Head of caudate nucleus (tissue), 42 donors: ENCODE measurements at regions not wholly inside any gene's neighbourhood (a gene's known extent, or its start where the extent isn't known, plus 50 kb on each side); places are given as distances from the start of the nearest gene placed in this dataset.
A peak's percentile ranks its signal among the peaks of the same experiment; 100 is the strongest.
"Not testable (repeated sequence)": the region's sequence is repeated elsewhere in the genome, so short reads cannot be mapped to it uniquely, and the experiment has no call there.

Experiments
- DNase-seq, 42 donors: peaks; one replicate each; pipeline versions ENCODE4 v3.0.0 to v3.0.0-alpha.2; 2020 to 2021; ENCODE audit warnings: mixed read lengths in 7 of 42
- intact Hi-C: fragments of 100-400 bp; cut with DNase I; formaldehyde crosslinking; loops from one replicate; pipeline ENCODE4 v1.15.0; 2022

GRCh38 chr13:67554746-67555452, 324.8 kb upstream of the PCDH9 start:
- no peak for DNase-seq
- intact Hi-C loops, result no loop called here

DNA sequence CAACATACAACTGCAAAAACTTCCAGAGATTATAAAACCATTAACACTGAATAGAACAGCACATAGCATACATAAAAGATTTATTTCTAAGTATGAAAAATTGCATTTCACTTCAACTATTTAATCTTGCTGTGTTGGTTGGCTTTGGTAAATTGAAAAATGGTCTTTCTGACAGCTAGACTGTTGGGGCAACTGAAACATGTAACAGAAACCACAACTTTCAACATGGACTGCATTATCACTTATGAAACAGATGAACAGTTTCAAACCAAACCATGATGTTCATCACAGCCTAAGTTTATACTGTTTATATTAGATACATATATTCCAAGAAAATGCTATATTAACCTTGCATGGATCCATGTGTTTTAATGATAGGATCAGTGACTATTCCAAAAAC, 324.1 kb upstream of the PCDH9 start:
- DNase-seq, result no peak
- intact Hi-C loops, result no loop called here

- intact Hi-C loops, result no loop called here
- DNase-seq, result no peak
These were observed 319.2 kb upstream of the PCDH9 start for GRCh38 chr13:67549331-67549730.

DNA sequence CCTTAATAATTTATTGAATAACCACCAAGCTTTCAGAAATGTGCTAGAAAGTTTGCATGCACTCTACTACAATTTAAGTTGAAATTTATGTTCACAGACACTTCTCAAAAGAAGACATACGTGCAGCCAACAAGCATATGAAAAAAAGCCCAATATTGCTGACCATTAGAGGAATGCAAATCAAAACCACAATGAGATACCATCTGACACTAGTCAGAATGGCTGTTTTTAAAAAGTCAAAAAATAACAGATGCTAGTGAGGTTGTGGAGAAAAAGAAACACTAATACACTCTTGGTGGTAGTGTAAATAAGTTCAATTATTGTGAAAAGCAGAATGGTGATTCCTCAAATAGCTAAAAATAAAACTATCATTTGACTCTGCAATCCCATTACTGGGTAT, 308.8 kb upstream of the PCDH9 start:
- DNase-seq, result no peak
- intact Hi-C loops, result no loop called here

DNA sequence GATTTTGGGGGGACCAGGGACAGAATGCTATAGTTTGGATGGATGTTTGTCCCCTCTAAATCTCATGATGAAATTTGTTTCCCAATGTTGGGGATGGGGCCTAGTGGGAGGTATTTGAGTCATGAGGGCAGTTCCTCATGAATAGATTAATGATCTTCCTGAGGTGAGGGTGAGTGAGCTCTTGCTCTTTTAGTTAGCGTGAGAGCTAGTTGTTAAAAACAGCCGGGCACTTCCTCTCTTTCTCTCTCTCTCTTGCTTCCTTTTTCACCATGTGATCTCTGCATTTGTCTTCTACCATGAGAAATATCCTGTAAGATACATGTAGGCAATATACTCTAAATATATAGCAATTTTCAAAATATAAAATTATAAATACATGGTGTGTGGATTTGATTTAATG, 290.8 kb upstream of the PCDH9 start:
- intact Hi-C loops, result no loop called here
- no peak for DNase-seq

- DNase-seq, result no peak
- intact Hi-C loops, result no loop called here
These were observed 289.2 kb upstream of the PCDH9 start for GRCh38 chr13:67519356-67519755.

DNA sequence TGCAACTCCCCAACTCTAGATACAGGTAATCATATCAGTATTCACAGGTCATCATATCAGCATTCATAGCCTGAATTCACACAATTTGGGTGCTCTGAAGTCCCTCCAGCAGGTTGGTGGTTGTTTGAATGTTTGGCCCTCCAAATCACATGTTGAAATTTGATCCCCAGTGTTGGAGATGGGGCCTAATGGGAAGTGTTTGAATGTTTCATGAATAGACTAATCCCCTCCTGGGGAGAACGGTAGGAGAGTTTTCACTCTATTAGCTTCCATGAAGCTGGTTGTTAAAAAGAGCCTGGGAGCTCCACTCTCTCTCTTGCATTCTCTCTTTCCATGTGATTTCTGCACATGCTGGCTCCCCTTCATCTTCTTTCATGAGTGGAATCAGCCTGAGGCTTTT, 288.6 kb upstream of the PCDH9 start:
- no peak for DNase-seq
- intact Hi-C loops, result no loop called here

- no peak for DNase-seq
- intact Hi-C loops, result no loop called here
These were observed 285.8 kb upstream of the PCDH9 start for GRCh38 chr13:67515895-67516294.

GRCh38 chr13:67509018-67509417, 278.9 kb upstream of the PCDH9 start:
- peak in 2 of 42 donors; percentile 19 to 38 for DNase-seq
- intact Hi-C loops, result no loop called here

GRCh38 chr13:67508275-67508674, 278.1 kb upstream of the PCDH9 start:
- DNase-seq, intact Hi-C loops: not testable (repeated sequence)

DNA sequence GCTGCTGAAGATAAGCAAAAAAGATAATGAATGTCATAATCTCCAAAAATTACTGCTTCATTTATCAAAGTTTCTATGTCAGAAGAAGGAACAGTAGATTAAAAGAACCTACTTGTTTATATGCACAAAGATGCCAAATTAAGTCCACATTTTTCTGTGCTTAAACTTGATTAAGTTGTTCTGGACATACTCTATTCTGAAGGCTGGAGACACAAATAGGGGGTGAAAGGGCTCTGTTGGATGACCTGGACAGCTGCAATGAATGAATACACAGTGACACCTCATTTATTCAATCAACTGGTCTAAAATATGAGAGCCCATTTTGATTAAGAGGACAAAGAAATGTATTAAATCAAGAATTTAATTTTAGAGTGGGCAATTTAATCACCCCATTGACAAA, 276.3 kb upstream of the PCDH9 start:
- no peak for DNase-seq
- intact Hi-C loops, result no loop called here

DNA sequence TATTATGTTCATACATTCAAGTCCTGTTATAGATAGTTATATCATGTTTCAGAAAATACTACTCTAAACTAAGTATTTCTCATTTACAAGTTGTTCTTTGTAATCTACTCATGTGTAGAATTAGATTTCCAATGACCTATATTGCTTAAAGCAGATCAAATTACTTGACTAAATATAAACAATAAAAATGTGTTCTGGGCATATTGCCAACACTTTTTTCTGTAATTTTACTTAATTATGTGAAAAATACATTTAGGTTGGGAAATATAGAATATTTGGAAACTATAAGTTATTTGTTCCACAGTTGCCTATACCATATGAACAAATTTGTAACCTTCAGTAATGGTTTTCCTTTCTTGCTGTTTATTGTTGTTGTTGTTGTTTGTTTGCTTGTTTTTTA, 275.2 kb upstream of the PCDH9 start:
- intact Hi-C loops, result no loop called here
- DNase-seq, result no peak

DNA sequence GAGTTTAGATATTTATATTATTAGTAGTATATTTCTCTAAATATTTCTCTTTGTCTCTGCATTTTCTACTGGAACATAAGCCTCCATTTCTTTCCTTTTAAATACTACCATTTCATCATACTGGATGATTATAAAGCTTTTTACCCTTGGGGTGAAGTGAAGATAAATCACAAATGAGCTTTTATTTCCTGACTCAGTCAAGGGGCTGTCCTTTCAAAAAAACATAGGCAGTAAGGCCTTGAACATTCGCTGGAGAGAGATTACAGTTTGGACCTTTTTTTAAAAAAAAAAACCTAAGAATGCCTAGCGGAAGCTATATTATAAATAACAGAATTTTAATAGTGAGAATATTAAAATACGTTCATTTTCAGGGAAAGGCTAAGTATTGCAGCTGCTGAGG, 268.8 kb upstream of the PCDH9 start:
- no peak for DNase-seq
- intact Hi-C loops, result no loop called here

DNA sequence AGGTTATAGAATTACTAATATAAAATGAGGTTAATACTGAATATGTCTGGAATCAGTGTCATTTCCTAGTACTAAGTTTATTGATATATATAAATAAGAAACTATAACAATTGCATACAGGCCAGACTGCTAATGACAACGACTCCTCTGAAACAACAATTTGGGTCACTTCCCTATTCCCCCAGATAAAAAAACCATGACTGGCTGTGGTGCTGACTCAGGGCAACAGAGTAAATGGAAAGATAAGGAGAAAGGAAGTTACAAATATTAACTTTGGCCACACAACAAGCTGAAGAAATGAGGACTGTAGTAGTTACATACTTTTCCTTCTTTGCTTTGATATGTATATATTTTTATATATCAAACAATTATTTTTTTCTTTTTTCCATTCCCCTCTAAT, 263.7 kb upstream of the PCDH9 start:
- no peak for DNase-seq
- intact Hi-C loops, result no loop called here

DNA sequence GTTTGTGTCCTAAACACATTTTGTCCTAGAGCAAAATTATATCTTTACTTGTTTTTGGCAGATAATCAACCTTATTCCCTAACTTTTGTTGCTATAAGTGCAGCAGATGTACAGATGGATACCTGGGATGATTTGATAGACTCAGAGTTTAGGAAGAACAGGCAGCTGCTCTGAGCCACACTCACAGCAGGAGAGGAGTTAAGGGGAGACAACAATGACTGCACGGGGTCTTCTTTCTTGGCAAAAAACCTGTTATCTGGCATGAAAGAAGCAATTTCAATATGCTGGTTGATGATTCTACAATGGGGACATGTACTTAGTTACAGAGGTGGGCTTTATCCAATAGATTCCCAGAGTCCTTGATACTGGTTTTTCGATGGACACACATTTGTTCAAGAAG, 258.9 kb upstream of the PCDH9 start:
- no peak for DNase-seq
- intact Hi-C loops, result no loop called here

DNA sequence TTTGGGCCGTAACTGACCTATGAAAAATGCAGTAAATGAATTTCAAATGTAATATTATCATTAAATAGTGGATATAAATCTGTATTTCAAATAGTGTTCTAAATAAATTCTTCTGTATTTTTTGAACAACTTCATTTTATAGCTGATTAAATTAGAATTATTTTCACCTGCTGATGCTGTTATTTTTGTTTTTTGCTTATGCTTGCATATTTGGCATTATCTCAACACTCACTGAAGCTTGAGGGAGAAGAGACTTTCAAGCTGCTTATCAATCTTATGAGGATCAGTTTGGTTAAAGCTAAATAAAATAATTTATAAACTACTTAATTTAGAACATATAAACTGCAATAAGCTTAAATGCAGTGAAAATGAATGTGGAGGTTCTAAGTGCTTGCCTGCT, 251.3 kb upstream of the PCDH9 start:
- DNase-seq, result no peak
- intact Hi-C loops, result no loop called here

DNA sequence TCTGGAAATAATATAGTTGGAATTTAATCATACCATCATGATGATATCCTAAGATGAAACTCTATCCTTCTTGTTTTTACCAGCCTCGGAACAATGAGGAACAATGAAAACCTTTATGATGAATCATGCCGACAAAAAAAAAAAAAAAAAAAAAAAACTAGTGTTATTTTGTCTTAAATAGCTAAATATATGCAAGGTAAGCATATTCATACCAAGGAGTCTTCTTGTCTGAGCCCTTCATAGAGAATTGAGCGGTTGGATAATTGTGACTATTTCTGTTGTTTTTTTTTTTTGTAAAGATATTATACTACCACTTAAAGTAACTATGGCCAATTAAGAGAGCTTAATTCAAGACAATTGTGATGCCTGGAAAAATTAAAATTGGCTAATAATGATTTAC, 244.0 kb upstream of the PCDH9 start:
- intact Hi-C loops, result no loop called here
- DNase-seq, result no peak

- no peak for DNase-seq
- intact Hi-C loops, result no loop called here
These were observed 239.5 kb upstream of the PCDH9 start for GRCh38 chr13:67469623-67470022.

- no peak for DNase-seq
- intact Hi-C loops, result no loop called here
These were observed 236.4 kb upstream of the PCDH9 start for GRCh38 chr13:67466569-67466968.

DNA sequence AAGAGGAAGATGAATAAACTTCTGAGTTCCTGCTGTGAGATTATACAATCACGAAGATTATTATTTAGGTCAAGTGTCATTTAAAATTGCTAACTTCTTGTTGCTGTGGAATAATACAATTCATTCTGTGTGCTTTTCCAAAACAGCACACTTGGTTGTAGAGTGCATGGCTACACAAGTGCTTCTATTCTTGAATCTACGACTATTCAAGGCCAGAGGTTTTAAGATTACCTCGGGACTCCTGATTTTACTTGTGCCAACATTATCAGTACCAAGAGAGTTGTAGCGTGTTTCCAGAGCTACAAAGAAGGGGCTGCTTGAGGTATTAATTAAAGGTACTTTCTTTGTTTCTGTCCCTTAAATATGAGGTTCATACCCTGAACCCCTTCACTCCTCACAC, 234.0 kb upstream of the PCDH9 start:
- intact Hi-C loops, result no loop called here
- no peak for DNase-seq

- no peak for DNase-seq
- intact Hi-C loops, result no loop called here
These were observed 232.0 kb upstream of the PCDH9 start for GRCh38 chr13:67462098-67462497.

- intact Hi-C loops, DNase-seq: not testable (repeated sequence)
These were observed 222.4 kb upstream of the PCDH9 start for GRCh38 chr13:67452526-67452925.
